ENCODE measurements at regions not wholly inside any gene's neighbourhood (a gene's known extent, or its start where the extent isn't known, plus 50 kb on each side); places are given as distances from the start of the nearest gene placed in this dataset.
"Not testable (repeated sequence)": the region's sequence is repeated elsewhere in the genome, so short reads cannot be mapped to it uniquely, and the experiment has no call there.

DNA sequence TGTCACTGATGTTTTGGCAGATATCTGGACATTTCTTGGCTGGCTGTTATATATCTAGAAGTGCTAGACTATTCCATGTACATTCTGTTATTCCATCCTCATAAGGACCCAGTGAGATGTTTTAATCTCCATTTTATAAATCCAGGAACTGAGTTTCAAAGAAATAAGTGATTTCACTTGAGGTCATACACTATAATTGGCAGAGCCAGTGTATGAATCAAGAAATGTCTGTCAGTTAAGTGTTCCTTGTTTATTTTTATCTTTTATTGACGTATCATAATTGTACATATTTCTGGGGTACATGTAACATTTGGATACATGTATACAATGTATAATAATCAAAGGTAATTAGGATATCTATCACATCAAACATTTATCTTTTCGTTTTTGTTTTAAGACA, 338.3 kb upstream of the KLF4 start:
- Histone ChIP-seq H3K4me1 (ENCODE audit: control insufficient read depth in 5 of 5, insufficient read depth in 5 of 5, low read length in 5 of 5) (peaks cover 0 to 12% (median 6%) of the 10 kb centered on the region in 5 donors), H3K9me3 (ENCODE audit: control insufficient read depth in 5 of 5, low read length in 5 of 5) (no peaks in the 10 kb centered on the region), H3K27ac (ENCODE audit: low read depth, low read length) (no peak overlapping the region), H3K4me3 (ENCODE audit: low read depth in 1 of 5, low read length in 5 of 5) (no peak overlapping the region), H3K9ac (ENCODE audit: low read length in 5 of 5) (no peak overlapping the region), H3K27me3 (ENCODE audit: control insufficient read depth in 5 of 5, insufficient read depth in 4 of 5, low read length in 5 of 5) (no peaks in the 10 kb centered on the region), H3K36me3 (ENCODE audit: control insufficient read depth in 5 of 5, insufficient read depth in 5 of 5, low read length in 5 of 5) (no peaks in the 10 kb centered on the region)

DNA sequence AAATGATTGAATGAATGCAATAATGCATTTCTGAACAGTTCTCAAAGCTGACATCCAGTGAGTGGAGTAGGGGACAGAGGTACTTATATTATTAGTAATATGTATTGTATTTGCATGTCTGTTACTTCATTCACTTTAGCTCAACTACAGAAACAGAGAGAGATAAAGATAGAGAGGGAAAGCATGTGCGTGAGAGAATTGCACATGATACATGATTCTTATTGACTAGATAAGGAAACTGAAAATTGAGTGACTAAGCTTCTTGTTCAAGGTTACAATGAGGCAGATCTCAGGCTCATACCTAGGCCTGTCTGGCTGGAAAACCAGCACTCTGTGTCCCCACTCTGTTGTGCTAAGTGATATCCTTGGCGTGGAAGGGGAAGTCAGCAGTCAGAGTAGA, 337.7 kb upstream of the KLF4 start:
- Histone ChIP-seq H3K27me3 (ENCODE audit: control insufficient read depth in 5 of 5, insufficient read depth in 4 of 5, low read length in 5 of 5) (no peaks in the 10 kb centered on the region), H3K36me3 (ENCODE audit: control insufficient read depth in 5 of 5, insufficient read depth in 5 of 5, low read length in 5 of 5) (no peaks in the 10 kb centered on the region), H3K4me3 (ENCODE audit: low read depth in 1 of 5, low read length in 5 of 5) (no peak overlapping the region), H3K4me1 (ENCODE audit: control insufficient read depth in 5 of 5, insufficient read depth in 5 of 5, low read length in 5 of 5) (peaks cover 0 to 10% (median 4%) of the 10 kb centered on the region in 5 donors), H3K27ac (ENCODE audit: low read depth, low read length) (no peak overlapping the region), H3K9me3 (ENCODE audit: control insufficient read depth in 5 of 5, low read length in 5 of 5) (no peaks in the 10 kb centered on the region), H3K9ac (ENCODE audit: low read length in 5 of 5) (no peak overlapping the region)

DNA sequence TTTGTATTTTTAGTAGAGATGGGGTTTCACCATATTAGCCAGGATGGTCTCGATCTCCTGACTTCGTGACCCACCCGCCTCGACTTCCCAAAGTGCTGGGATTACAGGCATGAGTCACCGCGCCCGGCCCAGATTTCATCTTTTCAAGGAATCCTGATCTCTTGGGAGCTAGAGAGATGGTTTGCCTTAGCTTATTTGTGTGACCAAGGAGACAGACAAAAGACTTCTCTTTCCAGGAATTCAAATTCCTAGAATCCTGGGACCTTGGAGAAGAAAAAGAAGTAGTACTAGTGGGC, 337.1 kb upstream of the KLF4 start:
- H3K4me1 ChIP-seq (ENCODE audit: control insufficient read depth in 5 of 5, insufficient read depth in 5 of 5, low read length in 5 of 5); H3K36me3 ChIP-seq (ENCODE audit: control insufficient read depth in 5 of 5, insufficient read depth in 5 of 5, low read length in 5 of 5); H3K27ac ChIP-seq (ENCODE audit: low read depth, low read length); H3K9ac ChIP-seq (ENCODE audit: low read length in 5 of 5); H3K4me3 ChIP-seq (ENCODE audit: low read depth in 1 of 5, low read length in 5 of 5); H3K9me3 ChIP-seq (ENCODE audit: control insufficient read depth in 5 of 5, low read length in 5 of 5); H3K27me3 ChIP-seq (ENCODE audit: control insufficient read depth in 5 of 5, insufficient read depth in 4 of 5, low read length in 5 of 5): not testable (repeated sequence)

DNA sequence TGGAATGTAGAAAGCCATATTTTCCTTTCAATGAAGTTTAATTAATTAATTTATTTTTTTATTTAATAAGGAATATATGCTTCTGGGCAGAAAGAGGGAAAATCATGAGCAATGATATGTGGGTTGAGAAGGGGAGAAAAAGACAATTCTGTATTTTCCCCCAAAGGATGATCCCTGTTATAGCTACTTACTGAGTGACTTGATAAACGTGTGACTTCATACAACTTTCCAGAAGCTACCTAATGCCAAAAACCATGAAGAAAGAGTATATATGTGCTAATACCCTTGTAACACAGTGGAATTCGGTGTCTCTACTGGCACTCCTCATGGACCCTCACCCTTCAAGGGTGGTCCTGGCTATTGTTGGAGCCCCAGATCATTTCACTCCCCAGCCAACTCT, 335.0 kb upstream of the KLF4 start:
- Histone ChIP-seq H3K4me1 (ENCODE audit: control insufficient read depth in 5 of 5, insufficient read depth in 5 of 5, low read length in 5 of 5) (peaks cover 0 to 12% (median 5%) of the 10 kb centered on the region in 5 donors), H3K9me3 (ENCODE audit: control insufficient read depth in 5 of 5, low read length in 5 of 5) (no peaks in the 10 kb centered on the region), H3K4me3 (ENCODE audit: low read depth in 1 of 5, low read length in 5 of 5) (no peak overlapping the region), H3K9ac (ENCODE audit: low read length in 5 of 5) (no peak overlapping the region), H3K27ac (ENCODE audit: low read depth, low read length) (no peak overlapping the region), H3K36me3 (ENCODE audit: control insufficient read depth in 5 of 5, insufficient read depth in 5 of 5, low read length in 5 of 5) (no peaks in the 10 kb centered on the region), H3K27me3 (ENCODE audit: control insufficient read depth in 5 of 5, insufficient read depth in 4 of 5, low read length in 5 of 5) (no peaks in the 10 kb centered on the region)

DNA sequence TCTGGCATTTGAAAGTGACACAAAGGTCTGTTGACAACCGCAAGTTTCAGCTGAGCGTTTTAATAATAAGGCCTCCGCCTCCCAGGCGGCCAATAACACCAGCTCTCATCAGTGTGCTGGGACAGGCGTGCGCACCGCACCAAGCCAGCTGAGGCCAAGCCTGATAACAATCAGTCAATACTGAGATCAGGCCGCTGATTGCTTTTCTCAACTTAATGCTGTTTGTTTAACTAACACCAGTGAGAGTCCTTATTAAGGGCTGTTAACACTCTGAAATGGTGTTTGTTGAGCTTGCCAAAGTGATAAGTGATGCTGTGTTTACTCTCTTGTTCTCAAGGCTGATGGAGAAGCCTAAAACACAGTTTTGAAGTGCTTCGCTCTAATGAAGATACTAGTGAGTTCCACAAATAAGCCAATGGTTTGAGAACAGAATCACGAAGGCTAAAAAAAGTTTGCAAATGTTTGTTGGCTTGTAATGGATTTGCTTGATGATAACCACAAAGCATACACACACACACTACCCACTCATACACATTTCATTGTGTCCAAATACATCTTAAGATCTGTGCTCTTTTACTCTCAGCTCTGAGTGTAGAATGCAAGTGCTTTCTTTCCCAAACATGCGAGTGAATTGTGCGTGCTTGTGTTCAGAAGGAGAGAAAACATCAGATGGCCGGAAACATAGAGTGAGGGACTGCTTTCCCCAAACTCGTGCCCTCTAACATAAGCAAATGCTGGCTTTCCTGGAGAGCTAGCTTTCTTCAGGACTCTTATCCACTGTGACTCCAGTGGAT, 330.4 kb upstream of the KLF4 start:
- Histone ChIP-seq H3K27ac (ENCODE audit: low read depth, low read length) (no peak overlapping the region), H3K4me1 (ENCODE audit: control insufficient read depth in 5 of 5, insufficient read depth in 5 of 5, low read length in 5 of 5) (peaks cover 0 to 16% (median 5%) of the 10 kb centered on the region in 5 donors), H3K9ac (ENCODE audit: low read length in 5 of 5) (no peak overlapping the region), H3K27me3 (ENCODE audit: control insufficient read depth in 5 of 5, insufficient read depth in 4 of 5, low read length in 5 of 5) (no peaks in the 10 kb centered on the region), H3K4me3 (ENCODE audit: low read depth in 1 of 5, low read length in 5 of 5) (no peak overlapping the region), H3K36me3 (ENCODE audit: control insufficient read depth in 5 of 5, insufficient read depth in 5 of 5, low read length in 5 of 5) (no peaks in the 10 kb centered on the region), H3K9me3 (ENCODE audit: control insufficient read depth in 5 of 5, low read length in 5 of 5) (no peaks in the 10 kb centered on the region)

DNA sequence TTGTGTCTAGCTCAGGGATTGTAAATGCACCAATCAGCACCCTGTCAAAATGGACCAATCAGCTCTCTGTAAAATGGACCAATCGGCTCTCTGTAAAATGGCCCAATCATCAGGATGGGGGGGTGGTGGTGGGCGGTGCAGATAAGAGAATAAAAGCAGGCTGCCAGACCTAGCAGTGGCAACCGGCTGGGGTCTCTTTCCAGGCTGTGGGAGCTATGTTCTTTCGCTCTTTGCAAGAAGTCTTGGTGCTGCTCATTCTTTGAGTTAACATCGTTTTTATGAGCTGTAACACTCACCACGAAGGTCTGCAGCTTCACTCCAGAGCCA, 328.9 kb upstream of the KLF4 start:
- H3K9me3 ChIP-seq (ENCODE audit: control insufficient read depth in 5 of 5, low read length in 5 of 5); H3K4me3 ChIP-seq (ENCODE audit: low read depth in 1 of 5, low read length in 5 of 5); H3K9ac ChIP-seq (ENCODE audit: low read length in 5 of 5); H3K27ac ChIP-seq (ENCODE audit: low read depth, low read length); H3K27me3 ChIP-seq (ENCODE audit: control insufficient read depth in 5 of 5, insufficient read depth in 4 of 5, low read length in 5 of 5); H3K4me1 ChIP-seq (ENCODE audit: control insufficient read depth in 5 of 5, insufficient read depth in 5 of 5, low read length in 5 of 5); H3K36me3 ChIP-seq (ENCODE audit: control insufficient read depth in 5 of 5, insufficient read depth in 5 of 5, low read length in 5 of 5): not testable (repeated sequence)

DNA sequence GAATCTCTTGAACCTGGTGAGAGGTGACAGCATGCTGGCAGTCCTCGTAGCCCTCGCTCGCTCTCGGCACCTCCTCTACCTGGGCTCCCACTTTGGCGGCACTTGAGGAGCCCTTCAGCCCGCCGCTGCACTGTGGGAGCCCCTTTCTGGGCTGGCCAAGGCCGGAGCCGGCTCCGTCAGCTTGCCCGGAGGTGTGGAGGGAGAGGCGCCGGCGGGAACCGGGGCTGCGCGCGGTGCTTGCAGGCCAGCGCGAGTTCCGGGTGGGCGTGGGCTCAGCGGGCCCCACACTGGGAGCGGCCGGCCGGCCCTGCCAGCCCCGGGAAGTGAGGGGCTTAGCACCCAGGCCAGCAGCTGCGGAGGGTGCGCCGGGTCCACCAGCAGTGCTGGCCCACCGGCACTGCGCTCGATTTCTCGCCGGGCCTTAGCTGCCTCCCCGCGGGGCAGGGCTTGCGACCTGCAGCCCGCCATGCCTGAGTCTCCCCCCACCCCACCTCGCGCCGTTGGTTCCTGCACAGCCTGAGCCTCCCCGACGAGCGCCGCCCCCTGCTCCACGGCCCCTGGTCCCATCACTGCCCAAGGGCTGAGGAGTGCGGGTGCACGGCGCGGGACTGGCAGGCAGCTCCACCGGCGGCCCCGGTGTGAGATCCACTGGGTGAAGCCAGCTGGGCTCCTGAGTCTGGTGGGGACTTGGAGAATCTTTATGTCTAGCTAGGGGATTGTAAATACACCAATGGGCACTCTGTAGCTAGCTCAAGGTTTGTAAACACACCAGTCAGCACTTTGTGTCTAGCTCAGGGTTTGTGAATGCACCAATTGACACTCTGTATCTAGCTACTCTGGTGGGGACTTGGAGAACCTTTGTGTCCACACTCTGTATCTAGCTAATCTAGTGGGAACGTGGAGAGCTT, 328.3 kb upstream of the KLF4 start:
- H3K4me1 ChIP-seq (ENCODE audit: control insufficient read depth in 5 of 5, insufficient read depth in 5 of 5, low read length in 5 of 5); H3K27me3 ChIP-seq (ENCODE audit: control insufficient read depth in 5 of 5, insufficient read depth in 4 of 5, low read length in 5 of 5); H3K9ac ChIP-seq (ENCODE audit: low read length in 5 of 5); H3K4me3 ChIP-seq (ENCODE audit: low read depth in 1 of 5, low read length in 5 of 5); H3K9me3 ChIP-seq (ENCODE audit: control insufficient read depth in 5 of 5, low read length in 5 of 5); H3K27ac ChIP-seq (ENCODE audit: low read depth, low read length); H3K36me3 ChIP-seq (ENCODE audit: control insufficient read depth in 5 of 5, insufficient read depth in 5 of 5, low read length in 5 of 5): not testable (repeated sequence)

DNA sequence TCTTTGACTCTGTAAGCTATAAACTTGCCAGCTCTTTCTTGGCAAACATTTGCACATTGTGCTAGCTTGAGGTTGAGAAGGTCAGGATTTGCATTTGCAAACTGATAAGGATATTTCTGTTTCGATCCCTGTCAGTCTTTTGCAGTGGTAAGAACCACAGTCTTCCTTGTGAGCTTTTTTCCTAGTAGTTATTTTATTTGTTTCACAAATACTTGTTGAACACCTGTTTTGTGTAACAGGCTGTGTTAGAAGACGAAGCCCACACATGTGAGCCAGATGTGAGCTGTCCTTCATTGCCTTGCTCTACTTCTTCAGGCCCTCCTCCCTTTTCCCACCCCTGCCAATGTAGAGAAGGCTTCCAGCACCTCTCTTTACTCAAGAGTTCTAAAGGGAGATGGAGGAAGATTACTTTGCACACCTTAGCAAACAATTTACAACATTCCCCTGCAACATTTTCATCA, 327.0 kb upstream of the KLF4 start:
- Histone ChIP-seq H3K4me3 (ENCODE audit: low read depth in 1 of 5, low read length in 5 of 5) (no peak overlapping the region), H3K36me3 (ENCODE audit: control insufficient read depth in 5 of 5, insufficient read depth in 5 of 5, low read length in 5 of 5) (no peaks in the 10 kb centered on the region), H3K27ac (ENCODE audit: low read depth, low read length) (no peak overlapping the region), H3K27me3 (ENCODE audit: control insufficient read depth in 5 of 5, insufficient read depth in 4 of 5, low read length in 5 of 5) (no peaks in the 10 kb centered on the region), H3K4me1 (ENCODE audit: control insufficient read depth in 5 of 5, insufficient read depth in 5 of 5, low read length in 5 of 5) (peaks cover 0 to 10% (median 0%) of the 10 kb centered on the region in 5 donors), H3K9me3 (ENCODE audit: control insufficient read depth in 5 of 5, low read length in 5 of 5) (no peaks in the 10 kb centered on the region), H3K9ac (ENCODE audit: low read length in 5 of 5) (no peak overlapping the region)

DNA sequence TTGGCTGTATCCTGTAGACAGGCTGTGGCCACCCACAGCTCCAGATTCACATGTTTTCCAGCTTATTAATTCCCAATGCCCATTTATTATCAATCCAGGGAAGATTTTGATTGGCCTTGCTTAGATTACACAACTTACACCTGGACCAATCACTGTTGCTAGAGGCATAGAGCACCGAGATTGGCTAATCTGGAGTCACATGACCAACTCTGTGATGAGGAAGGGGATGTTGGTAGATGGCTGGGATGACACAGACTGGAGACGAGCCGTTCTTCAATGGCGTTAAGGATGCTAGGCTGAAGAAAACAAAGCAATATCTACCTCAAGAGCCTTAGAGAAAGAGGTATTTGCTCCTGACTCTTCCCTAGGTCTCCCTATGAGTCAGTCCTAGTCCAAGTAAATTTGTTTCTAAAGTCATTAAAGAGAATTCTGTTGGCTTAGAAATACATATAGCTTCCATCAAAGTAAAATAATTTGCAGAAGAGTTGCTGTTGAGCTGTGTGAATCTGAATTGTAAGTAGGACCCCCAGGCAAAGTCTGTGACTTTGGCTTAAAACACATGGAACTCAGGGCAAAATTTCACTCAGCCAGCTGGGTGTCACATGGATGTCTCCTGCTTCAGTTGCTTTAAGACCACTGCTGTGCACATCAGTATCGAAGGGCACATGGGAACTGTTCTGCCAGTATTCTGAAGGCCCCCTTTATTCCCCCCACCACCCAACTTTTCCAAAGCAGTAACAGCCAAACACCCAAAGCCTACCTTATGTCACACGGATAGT, 326.4 kb upstream of the KLF4 start:
- no peaks in the 10 kb centered on the region for H3K27me3 ChIP-seq (ENCODE audit: control insufficient read depth in 5 of 5, insufficient read depth in 4 of 5, low read length in 5 of 5)
- H3K4me1 ChIP-seq (ENCODE audit: control insufficient read depth in 5 of 5, insufficient read depth in 5 of 5, low read length in 5 of 5): peaks cover 0 to 10% (median 0%) of the 10 kb centered on the region in 5 donors
- H3K9ac ChIP-seq (ENCODE audit: low read length in 5 of 5): no peak overlapping the region
- no peaks in the 10 kb centered on the region for H3K9me3 ChIP-seq (ENCODE audit: control insufficient read depth in 5 of 5, low read length in 5 of 5)
- H3K4me3 ChIP-seq (ENCODE audit: low read depth in 1 of 5, low read length in 5 of 5): no peak overlapping the region
- H3K36me3 ChIP-seq (ENCODE audit: control insufficient read depth in 5 of 5, insufficient read depth in 5 of 5, low read length in 5 of 5): no peaks in the 10 kb centered on the region
- H3K27ac ChIP-seq (ENCODE audit: low read depth, low read length): no peak overlapping the region

DNA sequence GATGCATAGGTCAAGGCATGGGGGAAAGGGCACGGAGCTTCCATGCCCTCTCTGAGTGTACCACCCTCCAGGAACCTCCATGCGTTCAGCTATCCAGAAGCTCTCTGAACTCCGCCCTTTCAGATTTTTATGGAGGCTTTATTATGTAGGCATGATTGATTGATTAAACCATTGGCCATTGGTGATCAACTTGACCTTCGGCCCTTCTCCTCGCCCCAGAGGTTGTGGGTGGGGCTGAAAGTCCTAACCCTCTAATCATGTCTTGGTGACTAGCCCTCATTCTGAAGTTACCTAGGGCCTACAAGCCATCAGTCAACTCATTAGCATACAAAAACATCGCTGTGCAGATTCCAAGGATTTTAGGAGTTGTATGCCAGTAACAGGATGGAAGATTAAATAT, 323.7 kb upstream of the KLF4 start:
- Histone ChIP-seq H3K27ac (ENCODE audit: low read depth, low read length) (no peak overlapping the region), H3K27me3 (ENCODE audit: control insufficient read depth in 5 of 5, insufficient read depth in 4 of 5, low read length in 5 of 5) (no peaks in the 10 kb centered on the region), H3K4me3 (ENCODE audit: low read depth in 1 of 5, low read length in 5 of 5) (no peak overlapping the region)

More for the DNA sequence above, 323.7 kb upstream of the KLF4 start:
- no peak overlapping the region for H3K9ac ChIP-seq (ENCODE audit: low read length in 5 of 5)
- H3K36me3 ChIP-seq (ENCODE audit: control insufficient read depth in 5 of 5, insufficient read depth in 5 of 5, low read length in 5 of 5): no peaks in the 10 kb centered on the region
- no peaks in the 10 kb centered on the region for H3K9me3 ChIP-seq (ENCODE audit: control insufficient read depth in 5 of 5, low read length in 5 of 5)
- H3K4me1 ChIP-seq (ENCODE audit: control insufficient read depth in 5 of 5, insufficient read depth in 5 of 5, low read length in 5 of 5): peaks cover 0 to 8% (median 3%) of the 10 kb centered on the region in 5 donors

Data from subcutaneous abdominal adipose tissue (tissue), 5 donors.